Skeletal muscle tissue (tissue), 3 donors: ENCODE measurements at regions not wholly inside any gene's neighbourhood (a gene's known extent, or its start where the extent isn't known, plus 50 kb on each side); places are given as distances from the start of the nearest gene placed in this dataset.
"Not testable (repeated sequence)": the region's sequence is repeated elsewhere in the genome, so short reads cannot be mapped to it uniquely, and the experiment has no call there.

ENCODE experiments used
- H3K27ac ChIP-seq: one replicate; pipeline ENCODE4 v1.7.0; 2013; ENCODE audit warnings: mild to moderate bottlenecking, low read depth, low read length, inconsistent platforms
- H3K27me3 ChIP-seq, 3 donors: one replicate each; pipeline ENCODE4 v1.7.0; 2013; ENCODE audit warnings: low read length in 3 of 3; ENCODE audit not compliant: control insufficient read depth in 3 of 3, insufficient read depth in 3 of 3
- H3K36me3 ChIP-seq, 3 donors: one replicate each; pipeline ENCODE4 v1.7.0; 2013; ENCODE audit warnings: low read length in 3 of 3; ENCODE audit not compliant: control insufficient read depth in 3 of 3, insufficient read depth in 3 of 3
- H3K4me1 ChIP-seq, 3 donors: one replicate each; pipeline ENCODE4 v1.7.0; 2013; ENCODE audit warnings: low read length in 3 of 3, mild to moderate bottlenecking in 3 of 3; ENCODE audit not compliant: control insufficient read depth in 3 of 3, insufficient read depth in 3 of 3
- H3K4me3 ChIP-seq, 3 donors: one replicate each; pipeline ENCODE4 v1.7.0; 2013; ENCODE audit warnings: low read length in 3 of 3
- H3K9ac ChIP-seq, 3 donors: one replicate each; pipeline ENCODE4 v1.7.0; 2013; ENCODE audit warnings: low read length in 3 of 3, mild to moderate bottlenecking in 3 of 3, moderate library complexity in 2 of 3, low read depth in 1 of 3
- H3K9me3 ChIP-seq, 3 donors: one replicate each; pipeline ENCODE4 v1.7.0; 2013; ENCODE audit warnings: low read length in 3 of 3; ENCODE audit not compliant: control insufficient read depth in 3 of 3
- donor health status: Osteomylitis.

- Histone ChIP-seq H3K9ac (no peak overlapping the region), H3K27me3 (no peaks in the 10 kb centered on the region), H3K36me3 (no peaks in the 10 kb centered on the region), H3K4me1 (no peaks in the 10 kb centered on the region), H3K4me3 (no peak overlapping the region), H3K27ac (no peak overlapping the region), H3K9me3 (no peaks in the 10 kb centered on the region)
Measured at GRCh38 chr6:103826209-103826608, 1033.5 kb downstream of the HACE1 start.

- no peak overlapping the region for H3K4me3 ChIP-seq
- no peaks in the 10 kb centered on the region for H3K36me3 ChIP-seq
- no peak overlapping the region for H3K9ac ChIP-seq
- no peaks in the 10 kb centered on the region for H3K27me3 ChIP-seq
- no peak overlapping the region for H3K27ac ChIP-seq
- no peaks in the 10 kb centered on the region for H3K9me3 ChIP-seq
- H3K4me1 ChIP-seq, result no peaks in the 10 kb centered on the region
Measured at GRCh38 chr6:103820148-103820547, 1039.6 kb downstream of the HACE1 start.

GRCh38 chr6:103819509-103819908 lies 1040.2 kb downstream of the HACE1 start:
- Histone ChIP-seq H3K4me3 (no peak overlapping the region), H3K27ac (no peak overlapping the region), H3K36me3 (no peaks in the 10 kb centered on the region), H3K4me1 (no peaks in the 10 kb centered on the region), H3K27me3 (no peaks in the 10 kb centered on the region), H3K9me3 (no peaks in the 10 kb centered on the region), H3K9ac (no peak overlapping the region)

GRCh38 chr6:103812970-103813369 lies 1046.7 kb downstream of the HACE1 start:
- Histone ChIP-seq H3K36me3 (no peaks in the 10 kb centered on the region), H3K9me3 (no peaks in the 10 kb centered on the region), H3K27me3 (no peaks in the 10 kb centered on the region), H3K27ac (no peak overlapping the region), H3K9ac (no peak overlapping the region), H3K4me3 (no peak overlapping the region), H3K4me1 (no peaks in the 10 kb centered on the region)

GRCh38 chr6:103801901-103802479 lies 1057.7 kb downstream of the HACE1 start:
- H3K27ac ChIP-seq, H3K9me3 ChIP-seq, H3K9ac ChIP-seq, H3K27me3 ChIP-seq, H3K4me1 ChIP-seq, H3K4me3 ChIP-seq, H3K36me3 ChIP-seq: not testable (repeated sequence)

GRCh38 chr6:103799971-103800670 lies 1059.6 kb downstream of the HACE1 start:
- Histone ChIP-seq H3K9me3 (no peaks in the 10 kb centered on the region), H3K4me3 (no peak overlapping the region), H3K9ac (no peak overlapping the region), H3K27ac (no peak overlapping the region), H3K27me3 (no peaks in the 10 kb centered on the region), H3K4me1 (no peaks in the 10 kb centered on the region), H3K36me3 (no peaks in the 10 kb centered on the region)

- no peak overlapping the region for H3K9ac ChIP-seq
- no peaks in the 10 kb centered on the region for H3K36me3 ChIP-seq
- H3K27ac ChIP-seq, result no peak overlapping the region
- H3K4me1 ChIP-seq, result no peaks in the 10 kb centered on the region
- no peak overlapping the region for H3K4me3 ChIP-seq
- H3K9me3 ChIP-seq, result peaks cover 0 to 3% (median 0%) of the 10 kb centered on the region in 3 donors
- H3K27me3 ChIP-seq, result no peaks in the 10 kb centered on the region
Measured at GRCh38 chr6:103798166-103798565, 1061.6 kb downstream of the HACE1 start.

GRCh38 chr6:103797738-103798137 lies 1062.0 kb downstream of the HACE1 start:
- Histone ChIP-seq H3K4me1 (no peaks in the 10 kb centered on the region), H3K9me3 (peaks cover 0 to 3% (median 0%) of the 10 kb centered on the region in 3 donors)

GRCh38 chr6:103791458-103791857 lies 1068.3 kb downstream of the HACE1 start:
- H3K36me3 ChIP-seq, result no peaks in the 10 kb centered on the region
- H3K4me3 ChIP-seq, result no peak overlapping the region
- no peaks in the 10 kb centered on the region for H3K4me1 ChIP-seq
- H3K27me3 ChIP-seq, result no peaks in the 10 kb centered on the region
- H3K9me3 ChIP-seq, result peaks cover 0 to 3% (median 0%) of the 10 kb centered on the region in 3 donors
- H3K9ac ChIP-seq, result no peak overlapping the region
- H3K27ac ChIP-seq, result no peak overlapping the region

More at GRCh38 chr6:103797738-103798137, 1062.0 kb downstream of the HACE1 start:
- Histone ChIP-seq H3K4me3 (no peak overlapping the region), H3K27me3 (no peaks in the 10 kb centered on the region), H3K9ac (no peak overlapping the region), H3K27ac (no peak overlapping the region), H3K36me3 (no peaks in the 10 kb centered on the region)

GRCh38 chr6:103784117-103784516 lies 1075.6 kb downstream of the HACE1 start:
- Histone ChIP-seq H3K27me3 (no peaks in the 10 kb centered on the region), H3K27ac (no peak overlapping the region), H3K4me1 (no peaks in the 10 kb centered on the region), H3K4me3 (no peak overlapping the region), H3K36me3 (no peaks in the 10 kb centered on the region), H3K9me3 (no peaks in the 10 kb centered on the region), H3K9ac (no peak overlapping the region)
